HG03457 (cell line): ENCODE measurements at regions not wholly inside any gene's neighbourhood (a gene's known extent, or its start where the extent isn't known, plus 50 kb on each side); places are given as distances from the start of the nearest gene placed in this dataset.
"Not testable (repeated sequence)": the region's sequence is repeated elsewhere in the genome, so short reads cannot be mapped to it uniquely, and the experiment has no call there.

Experiments
- ATAC-seq: cut with Tn5 transposase; IDR thresholded peaks from one replicate; pipeline ENCODE4 v1.9.1; 2021; ENCODE audit warnings: moderate number of reproducible peaks; ENCODE audit not compliant: unreplicated experiment

DNA sequence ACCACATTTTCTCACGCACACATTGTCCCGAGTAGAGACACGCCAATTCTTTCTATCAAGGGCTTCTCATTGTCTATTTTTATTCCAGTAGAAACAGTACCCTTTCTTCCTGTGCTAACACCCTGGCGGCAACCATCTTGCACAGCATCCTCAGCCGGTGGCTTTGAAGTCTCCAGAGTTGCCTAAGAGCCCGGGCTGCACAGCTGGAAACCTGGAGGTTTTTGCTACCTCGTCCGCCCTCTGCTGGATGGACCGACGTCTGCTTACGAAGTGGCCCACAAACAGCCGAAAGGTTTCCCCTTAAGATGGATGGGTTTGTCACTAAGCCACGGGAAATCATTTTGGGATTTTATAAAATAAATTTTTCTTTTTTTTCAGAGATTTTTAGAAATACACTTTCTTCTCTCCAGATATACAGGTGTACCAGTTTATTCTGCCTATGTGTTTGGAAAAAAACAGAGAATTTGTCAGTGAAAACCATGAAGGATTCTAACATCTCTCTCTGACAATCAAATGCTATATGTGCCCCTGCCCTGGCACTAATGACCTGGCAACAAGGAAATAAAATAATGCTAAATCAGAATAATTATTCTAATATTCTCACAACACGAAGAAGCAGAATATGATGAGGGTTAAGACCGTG is 81.8 kb upstream of the FAM204A start:
- peak; percentile 92 for ATAC-seq

GRCh38 chr10:118422241-118422640 is 80.1 kb upstream of the FAM204A start:
- ATAC-seq, result no peak

DNA sequence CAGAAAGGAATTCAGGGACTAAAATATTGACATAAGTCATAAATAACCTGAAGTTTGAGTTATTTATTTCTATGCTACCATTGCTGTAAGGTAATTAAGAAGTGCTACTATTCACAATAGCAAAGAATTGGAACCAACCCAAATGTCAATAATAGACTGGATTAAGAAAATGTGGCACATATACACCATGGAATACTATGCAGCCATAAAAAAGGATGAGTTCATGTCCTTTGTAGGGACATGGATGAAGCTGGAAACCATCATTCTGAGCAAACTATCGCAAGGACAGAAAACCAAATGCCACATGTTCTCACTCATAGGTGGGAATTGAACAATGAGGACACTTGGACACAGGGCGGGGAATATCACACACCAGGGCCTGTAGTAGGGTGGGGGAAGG is 77.9 kb upstream of the FAM204A start:
- ATAC-seq, result not testable (repeated sequence)

DNA sequence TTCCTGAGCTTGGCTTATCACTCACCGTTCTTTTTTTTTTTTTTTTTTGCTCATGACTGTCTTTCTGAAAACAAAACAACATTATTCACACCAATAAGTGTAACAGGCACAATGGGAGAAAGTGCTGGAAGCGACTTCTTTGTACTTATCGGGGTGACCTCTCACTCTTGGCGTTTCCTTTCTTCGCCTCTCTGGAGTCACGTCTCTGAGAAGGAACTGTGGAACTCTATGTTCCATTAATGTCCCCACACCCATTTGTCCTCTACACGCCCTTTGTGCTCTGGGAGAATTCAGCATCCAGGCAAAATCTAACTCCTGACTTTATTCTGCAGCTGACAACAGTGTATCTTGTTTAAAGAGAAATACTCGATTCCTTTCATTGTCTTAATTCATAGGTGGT is 70.8 kb upstream of the FAM204A start:
- no peak for ATAC-seq

DNA sequence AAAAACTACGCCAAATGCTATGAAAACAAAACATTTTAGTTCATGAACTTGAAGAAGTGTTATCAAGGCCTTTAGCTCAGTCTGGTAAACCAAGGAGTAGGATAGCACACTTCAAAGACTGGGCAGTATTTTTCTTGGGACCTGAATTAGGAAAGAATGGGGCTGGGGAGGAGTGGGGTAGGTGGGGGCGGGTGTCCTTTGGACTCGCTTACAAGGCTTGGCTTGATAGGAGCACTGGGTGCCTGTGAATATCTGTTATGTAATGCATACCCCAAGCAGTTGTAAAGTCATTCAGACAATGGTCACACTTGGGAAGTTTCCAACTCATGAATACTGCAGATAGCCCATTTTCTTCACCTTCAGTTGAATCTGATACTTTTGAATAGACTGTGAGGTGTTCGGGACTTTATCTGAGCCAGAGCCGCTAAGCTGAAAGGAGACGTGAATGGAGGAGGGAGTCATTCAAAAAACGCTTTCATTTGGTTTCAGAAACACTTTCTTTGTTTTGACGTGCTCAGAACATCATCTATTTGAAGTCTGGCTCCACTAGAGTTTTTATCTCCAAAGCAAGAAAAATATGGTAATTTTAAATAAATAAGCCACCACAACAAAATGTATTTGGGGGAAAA is 70.1 kb upstream of the FAM204A start:
- no peak for ATAC-seq

GRCh38 chr10:118409295-118409694 is 67.2 kb upstream of the FAM204A start:
- no peak for ATAC-seq

- no peak for ATAC-seq
Measured at GRCh38 chr10:118408181-118408580, 66.1 kb upstream of the FAM204A start.

- ATAC-seq, result no peak
Measured at GRCh38 chr10:118407777-118408176, 65.7 kb upstream of the FAM204A start.

DNA sequence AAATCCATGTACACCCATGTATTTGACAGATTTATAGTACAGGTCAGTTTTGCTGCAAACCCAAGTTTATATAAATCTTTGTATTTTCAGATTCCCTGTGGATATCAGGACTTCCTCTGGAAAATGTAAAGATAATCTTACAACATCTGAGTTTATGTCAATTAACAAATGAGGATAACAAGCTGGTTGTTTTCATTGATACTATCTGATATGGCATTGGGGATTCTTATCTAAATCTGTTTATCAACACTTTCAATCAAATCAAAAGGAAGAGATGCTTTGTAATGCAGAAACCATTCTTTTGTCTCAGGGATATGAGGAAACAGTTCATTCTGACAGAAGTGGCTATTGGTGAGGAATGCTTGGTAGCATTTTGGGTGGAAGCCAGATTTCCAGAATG is 64.9 kb upstream of the FAM204A start:
- ATAC-seq, result no peak

- no peak for ATAC-seq
Measured at GRCh38 chr10:118405928-118406327, 63.8 kb upstream of the FAM204A start.

DNA sequence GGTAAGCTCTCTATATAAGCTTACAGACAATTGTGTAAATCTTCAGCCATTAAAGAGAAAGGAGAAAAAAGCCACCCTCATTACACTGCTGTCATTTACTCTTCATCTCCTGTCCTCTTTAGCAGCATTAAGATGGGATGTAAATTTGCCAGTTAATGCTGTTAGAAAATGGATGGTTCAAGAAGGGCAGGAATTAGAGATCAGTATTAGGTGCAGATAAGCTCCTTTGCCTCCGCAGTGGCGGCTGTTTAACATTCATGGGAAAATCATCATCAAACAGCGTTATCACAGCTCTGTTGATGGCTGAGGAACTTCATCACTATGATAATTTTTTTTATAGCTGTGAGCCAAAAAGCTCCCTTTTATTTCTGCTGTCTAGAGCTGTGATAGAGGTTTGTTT is 61.8 kb upstream of the FAM204A start:
- no peak for ATAC-seq

DNA sequence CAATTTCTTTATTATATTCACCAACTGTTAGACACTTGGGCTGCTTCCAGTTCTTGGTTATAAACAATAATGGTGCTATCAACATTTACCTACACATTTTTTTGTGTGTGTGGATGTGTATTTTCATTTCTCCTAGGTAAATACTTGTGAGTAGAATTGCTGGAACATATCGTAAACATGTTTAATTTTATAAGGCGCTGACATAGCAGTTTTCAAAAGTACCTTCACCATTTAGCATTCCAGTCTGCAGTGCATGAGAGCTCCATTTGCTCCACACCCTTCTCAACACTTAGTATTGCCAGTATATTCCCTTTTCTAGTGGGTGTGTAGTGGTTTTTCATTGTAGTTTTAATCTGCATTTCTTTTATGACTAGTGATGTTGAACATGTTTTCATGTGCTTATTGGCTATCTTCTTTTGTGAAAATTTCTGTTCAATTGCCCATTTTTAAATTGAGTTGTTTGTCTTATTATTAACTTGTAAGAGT is 59.6 kb upstream of the FAM204A start:
- ATAC-seq, result no peak

GRCh38 chr10:118397391-118397790 is 55.3 kb upstream of the FAM204A start:
- no peak for ATAC-seq

DNA sequence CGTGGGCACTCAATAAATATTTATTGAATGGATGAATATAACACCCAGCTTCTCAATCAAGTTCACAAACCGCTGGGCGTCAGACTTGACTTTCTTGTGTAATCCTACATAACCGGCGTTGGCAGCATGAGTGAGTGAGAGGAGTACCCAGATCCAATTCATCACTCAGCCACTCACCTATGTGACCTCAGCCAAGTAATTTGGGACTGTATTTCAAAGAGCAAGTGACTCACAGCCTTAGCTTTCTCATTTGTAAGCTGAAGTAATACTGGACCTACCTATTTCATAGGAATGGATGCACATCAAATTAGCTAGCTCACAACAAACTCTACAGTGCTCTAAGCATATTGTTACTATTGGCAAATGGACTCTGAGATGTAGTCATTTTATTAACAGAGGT is 53.8 kb upstream of the FAM204A start:
- ATAC-seq, result no peak

- ATAC-seq, result no peak
Measured at GRCh38 chr10:118394301-118395200, 52.4 kb upstream of the FAM204A start.

GRCh38 chr10:118392761-118393160 is 50.6 kb upstream of the FAM204A start:
- no peak for ATAC-seq
